GM23338 (cell line): ENCODE measurements at regions not wholly inside any gene's neighbourhood (a gene's known extent, or its start where the extent isn't known, plus 50 kb on each side); places are given as distances from the start of the nearest gene placed in this dataset.
A peak's percentile ranks its signal among the peaks of the same experiment; 100 is the strongest.

Experiments
- ATAC-seq: fragments of 200-7000 bp; cut with Tn5 transposase; 3 replicates; pipeline ENCODE4 v1.9.1; 2020
- DNase-seq: peaks from one replicate; pipeline ENCODE4 v3.0.0-alpha.2; 2015; ENCODE audit warnings: low spot score
- H2AFZ ChIP-seq: fragments of 200-600 bp; sonication (generic); 2 replicates; pipeline ENCODE4 v1.8.0; 2016; ENCODE audit warnings: antibody characterized with exemption, mild to moderate bottlenecking, moderate library complexity
- H3F3A ChIP-seq: fragments of 200-600 bp; sonication (generic); replicated peaks from 2 replicates; pipeline ENCODE4 v1.8.0; 2017; ENCODE audit warnings: antibody characterized with exemption, mixed run types, low read depth
- H3K27ac ChIP-seq: fragments of 200-600 bp; sonication (generic); 2 replicates; pipeline ENCODE4 v1.6.1; 2016; ENCODE audit warnings: low read depth
- H3K27me3 ChIP-seq: fragments of 200-600 bp; sonication (generic); 2 replicates; pipeline ENCODE4 v1.8.0; 2016; ENCODE audit warnings: mild to moderate bottlenecking, mixed run types, moderate library complexity; ENCODE audit not compliant: insufficient read depth
- H3K36me3 ChIP-seq: fragments of 200-600 bp; sonication (generic); 2 replicates; pipeline ENCODE4 v1.8.0; 2016; ENCODE audit warnings: mild to moderate bottlenecking; ENCODE audit not compliant: insufficient read depth
- H3K4me1 ChIP-seq: fragments of 200-600 bp; sonication (generic); 2 replicates; pipeline ENCODE4 v1.8.0; 2016; ENCODE audit warnings: mild to moderate bottlenecking, moderate library complexity; ENCODE audit not compliant: insufficient read depth
- H3K4me2 ChIP-seq: fragments of 200-600 bp; sonication (generic); 2 replicates; pipeline ENCODE4 v1.7.1; 2017; ENCODE audit warnings: mixed run types
- H3K4me3 ChIP-seq: fragments of 200-600 bp; sonication (generic); 2 replicates; pipeline ENCODE4 v1.6.1; 2016; ENCODE audit warnings: mixed run types
- H3K79me2 ChIP-seq: fragments of 200-600 bp; sonication (generic); replicated peaks from 2 replicates; pipeline ENCODE4 v1.8.0; 2017; ENCODE audit warnings: mild to moderate bottlenecking; ENCODE audit not compliant: insufficient read depth
- H3K9me2 ChIP-seq: fragments of 200-600 bp; sonication (generic); 2 replicates; pipeline ENCODE4 v1.8.0; 2017; ENCODE audit not compliant: insufficient read depth
- H4K20me1 ChIP-seq: fragments of 200-600 bp; sonication (generic); replicated peaks from 2 replicates; pipeline ENCODE4 v1.8.0; 2017; ENCODE audit warnings: mild to moderate bottlenecking; ENCODE audit not compliant: insufficient read depth
- H3K27ac Mint-ChIP-seq: 2 replicates; pipeline ENCODE4 v1.8.0; 2020; ENCODE audit warnings: inconsistent platforms, mild to moderate bottlenecking, moderate library complexity, mixed read lengths
- H3K27me3 Mint-ChIP-seq: 3 replicates; pipeline ENCODE4 v1.8.0; 2022; ENCODE audit warnings: low read depth, mild to moderate bottlenecking, moderate library complexity, mixed read lengths, inconsistent platforms; ENCODE audit not compliant: insufficient read depth, poor library complexity
- H3K36me3 Mint-ChIP-seq: 3 replicates; pipeline ENCODE4 v1.8.0; 2021; ENCODE audit warnings: low read depth, mild to moderate bottlenecking, inconsistent platforms, moderate library complexity, mixed read lengths
- H3K4me1 Mint-ChIP-seq: 3 replicates; pipeline ENCODE4 v1.8.0; 2020; ENCODE audit warnings: mild to moderate bottlenecking, inconsistent platforms, mixed read lengths
- H3K4me3 Mint-ChIP-seq: 3 replicates; pipeline ENCODE4 v1.8.0; 2021; ENCODE audit warnings: moderate library complexity, mild to moderate bottlenecking, inconsistent platforms, mixed read lengths
- H3K9me3 Mint-ChIP-seq: 3 replicates; pipeline ENCODE4 v1.8.0; 2020; ENCODE audit warnings: moderate library complexity, mild to moderate bottlenecking, inconsistent platforms, mixed read lengths
- CREB1 ChIP-seq: fragments of 250-450 bp; sonication (Bioruptor Pico); IDR thresholded peaks from 2 replicates; pipeline ENCODE4 v1.5.0; 2020; ENCODE audit warnings: low read depth, mild to moderate bottlenecking, moderate library complexity
- EZH2 ChIP-seq: fragments of 200-600 bp; sonication (generic); IDR thresholded peaks from one replicate; pipeline ENCODE4 v1.8.0; 2017; ENCODE audit warnings: antibody characterized with exemption, mild to moderate bottlenecking, low read depth; ENCODE audit not compliant: unreplicated experiment
- EZH2phosphoT487 ChIP-seq: fragments of 200-600 bp; sonication (generic); IDR thresholded peaks from one replicate; pipeline ENCODE4 v1.8.1; 2018; ENCODE audit warnings: antibody characterized with exemption; ENCODE audit not compliant: unreplicated experiment
- JUNB ChIP-seq: IDR thresholded peaks from one replicate; pipeline ENCODE4 v1.6.1; 2016; ENCODE audit warnings: antibody characterized with exemption; ENCODE audit not compliant: unreplicated experiment
- NANOG ChIP-seq: IDR thresholded peaks from 2 replicates; pipeline ENCODE4 v1.6.1; 2016; ENCODE audit warnings: antibody characterized with exemption, borderline replicate concordance
- POLR2AphosphoS5 ChIP-seq: IDR thresholded peaks from 2 replicates; pipeline ENCODE4 v1.6.1; 2016; ENCODE audit warnings: antibody characterized with exemption, low read depth
- STAT1 ChIP-seq: IDR thresholded peaks from one replicate; pipeline ENCODE4 v1.6.1; 2016; ENCODE audit warnings: antibody characterized with exemption; ENCODE audit not compliant: unreplicated experiment
- ZNF114 ChIP-seq: fragments of 250-450 bp; sonication (Bioruptor Pico); IDR thresholded peaks from 2 replicates; pipeline ENCODE4 v1.5.0; 2020; ENCODE audit warnings: mild to moderate bottlenecking, moderate library complexity
- ZNF331 ChIP-seq: fragments of 250-450 bp; sonication (Bioruptor Pico); IDR thresholded peaks from 2 replicates; pipeline ENCODE4 v1.5.0; 2020; ENCODE audit warnings: low read depth, mild to moderate bottlenecking, moderate library complexity
- TF ChIP-seq, protein P1 (sequence below): fragments of 250-450 bp; sonication (Bioruptor Pico); IDR thresholded peaks from 2 replicates; pipeline ENCODE4 v1.5.0; 2020; ENCODE audit warnings: mild to moderate bottlenecking, moderate library complexity
- TF ChIP-seq, protein P2 (sequence below), 2 experiments: fragments of 200-600 bp in 1 of 2; sonication (generic) in 1 of 2; conservative IDR thresholded peaks; 2 replicates each; pipeline versions ENCODE4 v1.5.1 to v1.6.1; 2016 to 2017; ENCODE audit warnings: antibody characterized with exemption in 2 of 2, low read depth in 2 of 2, mild to moderate bottlenecking in 2 of 2, moderate library complexity in 1 of 2
- TF ChIP-seq, protein P3 (sequence below): IDR thresholded peaks from one replicate; pipeline ENCODE4 v1.6.1; 2018; ENCODE audit warnings: antibody characterized with exemption; ENCODE audit not compliant: unreplicated experiment
- TF ChIP-seq, protein P4 (sequence below): IDR thresholded peaks from 2 replicates; pipeline ENCODE4 v1.6.1; 2016; ENCODE audit warnings: antibody characterized with exemption

DNA sequence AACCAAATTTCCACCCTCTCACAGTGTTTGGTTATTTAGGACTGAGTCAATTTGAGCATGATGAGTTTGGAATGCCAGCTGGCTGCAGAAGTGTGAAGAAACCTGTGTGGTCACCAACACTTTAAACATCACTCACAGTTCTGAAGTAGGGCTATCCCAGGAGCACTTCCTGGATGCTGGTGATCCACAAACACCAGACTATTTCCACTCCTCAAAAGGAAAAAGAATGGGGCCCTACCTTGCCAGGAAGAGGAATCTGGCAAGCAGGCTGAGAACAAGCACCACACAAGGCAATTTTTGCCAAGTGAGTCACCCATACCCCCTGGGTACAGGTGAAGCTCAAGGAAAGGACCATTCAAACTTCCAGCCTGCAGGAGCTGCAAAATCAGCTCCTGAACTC is 294.2 kb upstream of the PTGER4 start:
- Mint-ChIP-seq H3K4me3 (no peak overlapping the region), H3K36me3 (no peaks in the 10 kb centered on the region), H3K27me3 (no peaks in the 10 kb centered on the region), H3K9me3 (no peaks in the 10 kb centered on the region), H3K4me1 (peaks cover 25% of the 10 kb centered on the region; the same call in 2 of the 3 replicates), H3K27ac (no peak overlapping the region)
- no peaks in the 10 kb centered on the region for H3K79me2 ChIP-seq
- ATAC-seq (peak; percentile 39), DNase-seq (no peak)
- no peaks in the 10 kb centered on the region for H3K27me3 ChIP-seq
- no peak for TF ChIP-seq EZH2
- TF ChIP-seq POLR2AphosphoS5, result no peak
- TF ChIP-seq CREB1 (CRISPR knock-in tag), result no peak
- TF ChIP-seq, protein P1, sequence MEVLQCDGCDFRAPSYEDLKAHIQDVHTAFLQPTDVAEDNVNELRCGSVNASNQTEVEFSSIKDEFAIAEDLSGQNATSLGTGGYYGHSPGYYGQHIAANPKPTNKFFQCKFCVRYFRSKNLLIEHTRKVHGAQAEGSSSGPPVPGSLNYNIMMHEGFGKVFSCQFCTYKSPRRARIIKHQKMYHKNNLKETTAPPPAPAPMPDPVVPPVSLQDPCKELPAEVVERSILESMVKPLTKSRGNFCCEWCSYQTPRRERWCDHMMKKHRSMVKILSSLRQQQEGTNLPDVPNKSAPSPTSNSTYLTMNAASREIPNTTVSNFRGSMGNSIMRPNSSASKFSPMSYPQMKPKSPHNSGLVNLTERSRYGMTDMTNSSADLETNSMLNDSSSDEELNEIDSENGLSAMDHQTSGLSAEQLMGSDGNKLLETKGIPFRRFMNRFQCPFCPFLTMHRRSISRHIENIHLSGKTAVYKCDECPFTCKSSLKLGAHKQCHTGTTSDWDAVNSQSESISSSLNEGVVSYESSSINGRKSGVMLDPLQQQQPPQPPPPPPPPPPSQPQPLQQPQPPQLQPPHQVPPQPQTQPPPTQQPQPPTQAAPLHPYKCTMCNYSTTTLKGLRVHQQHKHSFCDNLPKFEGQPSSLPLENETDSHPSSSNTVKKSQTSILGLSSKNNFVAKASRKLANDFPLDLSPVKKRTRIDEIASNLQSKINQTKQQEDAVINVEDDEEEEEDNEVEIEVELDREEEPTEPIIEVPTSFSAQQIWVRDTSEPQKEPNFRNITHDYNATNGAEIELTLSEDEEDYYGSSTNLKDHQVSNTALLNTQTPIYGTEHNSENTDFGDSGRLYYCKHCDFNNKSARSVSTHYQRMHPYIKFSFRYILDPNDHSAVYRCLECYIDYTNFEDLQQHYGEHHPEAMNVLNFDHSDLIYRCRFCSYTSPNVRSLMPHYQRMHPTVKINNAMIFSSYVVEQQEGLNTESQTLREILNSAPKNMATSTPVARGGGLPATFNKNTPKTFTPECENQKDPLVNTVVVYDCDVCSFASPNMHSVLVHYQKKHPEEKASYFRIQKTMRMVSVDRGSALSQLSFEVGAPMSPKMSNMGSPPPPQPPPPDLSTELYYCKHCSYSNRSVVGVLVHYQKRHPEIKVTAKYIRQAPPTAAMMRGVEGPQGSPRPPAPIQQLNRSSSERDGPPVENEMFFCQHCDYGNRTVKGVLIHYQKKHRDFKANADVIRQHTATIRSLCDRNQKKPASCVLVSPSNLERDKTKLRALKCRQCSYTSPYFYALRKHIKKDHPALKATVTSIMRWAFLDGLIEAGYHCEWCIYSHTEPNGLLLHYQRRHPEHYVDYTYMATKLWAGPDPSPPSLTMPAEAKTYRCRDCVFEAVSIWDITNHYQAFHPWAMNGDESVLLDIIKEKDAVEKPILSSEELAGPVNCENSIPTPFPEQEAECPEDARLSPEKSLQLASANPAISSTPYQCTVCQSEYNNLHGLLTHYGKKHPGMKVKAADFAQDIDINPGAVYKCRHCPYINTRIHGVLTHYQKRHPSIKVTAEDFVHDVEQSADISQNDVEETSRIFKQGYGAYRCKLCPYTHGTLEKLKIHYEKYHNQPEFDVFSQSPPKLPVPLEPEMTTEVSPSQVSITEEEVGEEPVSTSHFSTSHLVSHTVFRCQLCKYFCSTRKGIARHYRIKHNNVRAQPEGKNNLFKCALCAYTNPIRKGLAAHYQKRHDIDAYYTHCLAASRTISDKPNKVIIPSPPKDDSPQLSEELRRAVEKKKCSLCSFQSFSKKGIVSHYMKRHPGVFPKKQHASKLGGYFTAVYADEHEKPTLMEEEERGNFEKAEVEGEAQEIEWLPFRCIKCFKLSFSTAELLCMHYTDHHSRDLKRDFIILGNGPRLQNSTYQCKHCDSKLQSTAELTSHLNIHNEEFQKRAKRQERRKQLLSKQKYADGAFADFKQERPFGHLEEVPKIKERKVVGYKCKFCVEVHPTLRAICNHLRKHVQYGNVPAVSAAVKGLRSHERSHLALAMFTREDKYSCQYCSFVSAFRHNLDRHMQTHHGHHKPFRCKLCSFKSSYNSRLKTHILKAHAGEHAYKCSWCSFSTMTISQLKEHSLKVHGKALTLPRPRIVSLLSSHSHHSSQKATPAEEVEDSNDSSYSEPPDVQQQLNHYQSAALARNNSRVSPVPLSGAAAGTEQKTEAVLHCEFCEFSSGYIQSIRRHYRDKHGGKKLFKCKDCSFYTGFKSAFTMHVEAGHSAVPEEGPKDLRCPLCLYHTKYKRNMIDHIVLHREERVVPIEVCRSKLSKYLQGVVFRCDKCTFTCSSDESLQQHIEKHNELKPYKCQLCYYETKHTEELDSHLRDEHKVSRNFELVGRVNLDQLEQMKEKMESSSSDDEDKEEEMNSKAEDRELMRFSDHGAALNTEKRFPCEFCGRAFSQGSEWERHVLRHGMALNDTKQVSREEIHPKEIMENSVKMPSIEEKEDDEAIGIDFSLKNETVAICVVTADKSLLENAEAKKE, result no peak
- TF ChIP-seq JUNB, result no peak
- TF ChIP-seq ZNF331 (CRISPR knock-in tag), result no peak
- TF ChIP-seq, protein P2, sequence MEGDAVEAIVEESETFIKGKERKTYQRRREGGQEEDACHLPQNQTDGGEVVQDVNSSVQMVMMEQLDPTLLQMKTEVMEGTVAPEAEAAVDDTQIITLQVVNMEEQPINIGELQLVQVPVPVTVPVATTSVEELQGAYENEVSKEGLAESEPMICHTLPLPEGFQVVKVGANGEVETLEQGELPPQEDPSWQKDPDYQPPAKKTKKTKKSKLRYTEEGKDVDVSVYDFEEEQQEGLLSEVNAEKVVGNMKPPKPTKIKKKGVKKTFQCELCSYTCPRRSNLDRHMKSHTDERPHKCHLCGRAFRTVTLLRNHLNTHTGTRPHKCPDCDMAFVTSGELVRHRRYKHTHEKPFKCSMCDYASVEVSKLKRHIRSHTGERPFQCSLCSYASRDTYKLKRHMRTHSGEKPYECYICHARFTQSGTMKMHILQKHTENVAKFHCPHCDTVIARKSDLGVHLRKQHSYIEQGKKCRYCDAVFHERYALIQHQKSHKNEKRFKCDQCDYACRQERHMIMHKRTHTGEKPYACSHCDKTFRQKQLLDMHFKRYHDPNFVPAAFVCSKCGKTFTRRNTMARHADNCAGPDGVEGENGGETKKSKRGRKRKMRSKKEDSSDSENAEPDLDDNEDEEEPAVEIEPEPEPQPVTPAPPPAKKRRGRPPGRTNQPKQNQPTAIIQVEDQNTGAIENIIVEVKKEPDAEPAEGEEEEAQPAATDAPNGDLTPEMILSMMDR (conservative IDR thresholded peaks at IDR 0.05; ENCODE audit: low read depth in 2 of 2), result no peak
- TF ChIP-seq NANOG, result no peak
- TF ChIP-seq STAT1, result no peak
- TF ChIP-seq, protein P3, sequence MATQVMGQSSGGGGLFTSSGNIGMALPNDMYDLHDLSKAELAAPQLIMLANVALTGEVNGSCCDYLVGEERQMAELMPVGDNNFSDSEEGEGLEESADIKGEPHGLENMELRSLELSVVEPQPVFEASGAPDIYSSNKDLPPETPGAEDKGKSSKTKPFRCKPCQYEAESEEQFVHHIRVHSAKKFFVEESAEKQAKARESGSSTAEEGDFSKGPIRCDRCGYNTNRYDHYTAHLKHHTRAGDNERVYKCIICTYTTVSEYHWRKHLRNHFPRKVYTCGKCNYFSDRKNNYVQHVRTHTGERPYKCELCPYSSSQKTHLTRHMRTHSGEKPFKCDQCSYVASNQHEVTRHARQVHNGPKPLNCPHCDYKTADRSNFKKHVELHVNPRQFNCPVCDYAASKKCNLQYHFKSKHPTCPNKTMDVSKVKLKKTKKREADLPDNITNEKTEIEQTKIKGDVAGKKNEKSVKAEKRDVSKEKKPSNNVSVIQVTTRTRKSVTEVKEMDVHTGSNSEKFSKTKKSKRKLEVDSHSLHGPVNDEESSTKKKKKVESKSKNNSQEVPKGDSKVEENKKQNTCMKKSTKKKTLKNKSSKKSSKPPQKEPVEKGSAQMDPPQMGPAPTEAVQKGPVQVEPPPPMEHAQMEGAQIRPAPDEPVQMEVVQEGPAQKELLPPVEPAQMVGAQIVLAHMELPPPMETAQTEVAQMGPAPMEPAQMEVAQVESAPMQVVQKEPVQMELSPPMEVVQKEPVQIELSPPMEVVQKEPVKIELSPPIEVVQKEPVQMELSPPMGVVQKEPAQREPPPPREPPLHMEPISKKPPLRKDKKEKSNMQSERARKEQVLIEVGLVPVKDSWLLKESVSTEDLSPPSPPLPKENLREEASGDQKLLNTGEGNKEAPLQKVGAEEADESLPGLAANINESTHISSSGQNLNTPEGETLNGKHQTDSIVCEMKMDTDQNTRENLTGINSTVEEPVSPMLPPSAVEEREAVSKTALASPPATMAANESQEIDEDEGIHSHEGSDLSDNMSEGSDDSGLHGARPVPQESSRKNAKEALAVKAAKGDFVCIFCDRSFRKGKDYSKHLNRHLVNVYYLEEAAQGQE, result no peak
- no peak for TF ChIP-seq ZNF114 (CRISPR knock-in tag)
- no peak for TF ChIP-seq EZH2phosphoT487
- TF ChIP-seq, protein P4, sequence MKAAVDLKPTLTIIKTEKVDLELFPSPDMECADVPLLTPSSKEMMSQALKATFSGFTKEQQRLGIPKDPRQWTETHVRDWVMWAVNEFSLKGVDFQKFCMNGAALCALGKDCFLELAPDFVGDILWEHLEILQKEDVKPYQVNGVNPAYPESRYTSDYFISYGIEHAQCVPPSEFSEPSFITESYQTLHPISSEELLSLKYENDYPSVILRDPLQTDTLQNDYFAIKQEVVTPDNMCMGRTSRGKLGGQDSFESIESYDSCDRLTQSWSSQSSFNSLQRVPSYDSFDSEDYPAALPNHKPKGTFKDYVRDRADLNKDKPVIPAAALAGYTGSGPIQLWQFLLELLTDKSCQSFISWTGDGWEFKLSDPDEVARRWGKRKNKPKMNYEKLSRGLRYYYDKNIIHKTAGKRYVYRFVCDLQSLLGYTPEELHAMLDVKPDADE, result no peak
- H3F3A ChIP-seq, result no peaks in the 10 kb centered on the region
- no peaks in the 10 kb centered on the region for H3K9me2 ChIP-seq
- H3K4me2 ChIP-seq, result no peak overlapping the region
- H3K27ac ChIP-seq, result no peak overlapping the region
- H4K20me1 ChIP-seq, result no peaks in the 10 kb centered on the region
- H3K36me3 ChIP-seq, result no peaks in the 10 kb centered on the region
- no peak overlapping the region for H2AFZ ChIP-seq
- no peak overlapping the region for H3K4me3 ChIP-seq
- H3K4me1 ChIP-seq, result peaks cover 12% of the 10 kb centered on the region; the same call in 1 of the 2 replicates
